ENCODE measurements at regions not wholly inside any gene's neighbourhood (a gene's known extent, or its start where the extent isn't known, plus 50 kb on each side); places are given as distances from the start of the nearest gene placed in this dataset.
A peak's percentile ranks its signal among the peaks of the same experiment; 100 is the strongest.

GRCh38 chr11:15800111-15800800 is 556.1 kb downstream of the SOX6 start:
- POLR2A ChIA-PET: no interaction called here
- no peak for TF ChIP-seq GATA2 (CRISPR knock-in tag; IDR thresholded peaks at IDR 0.05)
- no peak for TF ChIP-seq NRF1 (conservative IDR thresholded peaks at IDR 0.05 in 1 of 2, IDR thresholded peaks at IDR 0.05 in 1 of 2)
- no peak for TF ChIP-seq CEBPG (CRISPR knock-in tag; IDR thresholded peaks at IDR 0.05)
- peak in 1 of 2 experiments; percentile 55; a peak in 1 of 4 replicates for TF ChIP-seq CEBPG (tag; conservative IDR thresholded peaks at IDR 0.05 in 1 of 2, IDR thresholded peaks at IDR 0.05 in 1 of 2)
- no peak for TF ChIP-seq IRF9 (tag; IDR thresholded peaks at IDR 0.05)
- TF ChIP-seq ZBTB49 (CRISPR knock-in tag; IDR thresholded peaks at IDR 0.05; ENCODE audit: borderline replicate concordance): no peak
- no peak for TF ChIP-seq STAG1 (CRISPR knock-in tag; IDR thresholded peaks at IDR 0.05; ENCODE audit: borderline replicate concordance)
- no peak for TF ChIP-seq THAP12 (CRISPR knock-in tag; IDR thresholded peaks at IDR 0.05)
- no peak for TF ChIP-seq TCF3 (CRISPR knock-in tag; IDR thresholded peaks at IDR 0.05)
- Histone ChIP-seq H2AFZ (ENCODE audit: low read depth, low read length) (no peak overlapping the region), H3K4me1 (replicated peaks in 1 of 2; ENCODE audit: control insufficient read depth in 2 of 2, insufficient read depth in 2 of 2, low read length in 2 of 2) (no peaks in the 10 kb centered on the region), H3K27ac (ENCODE audit: extremely low read depth, low read depth, low read length) (no peak overlapping the region), H3K79me2 (ENCODE audit: control insufficient read depth, insufficient read depth, low read length) (no peaks in the 10 kb centered on the region), H3K4me3 (no peak overlapping the region), H3K9me1 (ENCODE audit: control insufficient read depth, insufficient read depth, low read length) (no peaks in the 10 kb centered on the region), H4K20me1 (replicated peaks; ENCODE audit: control insufficient read depth, insufficient read depth, low read length) (no peaks in the 10 kb centered on the region), H3K9ac (ENCODE audit: insufficient read depth in 1 of 2, low read depth in 2 of 2, low read length in 2 of 2) (no peak overlapping the region), H3K4me2 (ENCODE audit: insufficient read depth, low read length) (no peak overlapping the region), H3K36me3 (ENCODE audit: control insufficient read depth, insufficient read depth, low read length) (no peaks in the 10 kb centered on the region), H3K27me3 (ENCODE audit: control insufficient read depth in 2 of 2, insufficient read depth in 2 of 2, low read length in 2 of 2) (0 out of 5 replicates have a peak, but pooled peaks cover 0 to 2% of the 10 kb centered on the region in 2 experiments), H3K9me3 (replicated peaks; ENCODE audit: control insufficient read depth, insufficient read depth, low read depth, low read length) (no peaks in the 10 kb centered on the region)
- FAIRE-seq (no peak), ATAC-seq (no peak), DNase-seq (ENCODE audit: extremely low read depth in 1 of 4, low spot score in 3 of 4) (no peak)
- intact Hi-C loops (cut with micrococcal nuclease) (no loop called here), in situ Hi-C loops (cut with MboI) (no loop called here)
- WGBS (ENCODE audit: insufficient coverage, low coverage, missing lambda C conversion rate): 0% methylated on average over 4 of the region's 4 CpGs
- CTCF ChIA-PET (ENCODE audit: low intra/inter-chr PET ratio): no interaction called here
- BruUV-seq (replicated peaks): no TSS peak
